ENCODE measurements at regions not wholly inside any gene's neighbourhood (a gene's known extent, or its start where the extent isn't known, plus 50 kb on each side); places are given as distances from the start of the nearest gene placed in this dataset.
A peak's percentile ranks its signal among the peaks of the same experiment; 100 is the strongest.

- Histone ChIP-seq H3K27me3 (ENCODE audit: control insufficient read depth in 1 of 2, insufficient read depth in 2 of 2, low read length in 2 of 2) (no peaks in the 10 kb centered on the region), H3K9me3 (ENCODE audit: control insufficient read depth in 2 of 2, low read length in 2 of 2) (no peaks in the 10 kb centered on the region), H3K27ac (ENCODE audit: low read length) (no peak overlapping the region), H3K4me1 (ENCODE audit: control insufficient read depth, insufficient read depth, low read length) (no peaks in the 10 kb centered on the region), H3K9ac (ENCODE audit: low read length in 2 of 2) (no peak overlapping the region), H3K4me3 (ENCODE audit: low read length in 2 of 2) (no peak overlapping the region), H3K36me3 (ENCODE audit: control insufficient read depth in 2 of 2, insufficient read depth in 2 of 2, low read length in 2 of 2) (no peaks in the 10 kb centered on the region)
These were observed 417.9 kb downstream of the AEBP2 start for GRCh38 chr12:19857204-19857603.

- Histone ChIP-seq H3K27me3 (ENCODE audit: control insufficient read depth in 1 of 2, insufficient read depth in 2 of 2, low read length in 2 of 2) (no peaks in the 10 kb centered on the region), H3K27ac (ENCODE audit: low read length) (no peak overlapping the region), H3K4me3 (ENCODE audit: low read length in 2 of 2) (no peak overlapping the region), H3K9ac (ENCODE audit: low read length in 2 of 2) (no peak overlapping the region), H3K4me1 (ENCODE audit: control insufficient read depth, insufficient read depth, low read length) (peaks cover 5% of the 10 kb centered on the region), H3K9me3 (ENCODE audit: control insufficient read depth in 2 of 2, low read length in 2 of 2) (no peaks in the 10 kb centered on the region), H3K36me3 (ENCODE audit: control insufficient read depth in 2 of 2, insufficient read depth in 2 of 2, low read length in 2 of 2) (no peaks in the 10 kb centered on the region)
These were observed 427.9 kb downstream of the AEBP2 start for GRCh38 chr12:19867151-19867550.

GRCh38 chr12:19867970-19868369 is 428.7 kb downstream of the AEBP2 start:
- no peak overlapping the region for H3K27ac ChIP-seq (ENCODE audit: low read length)
- H3K27me3 ChIP-seq (ENCODE audit: control insufficient read depth in 1 of 2, insufficient read depth in 2 of 2, low read length in 2 of 2) = no peaks in the 10 kb centered on the region
- H3K9ac ChIP-seq (ENCODE audit: low read length in 2 of 2) = no peak overlapping the region
- no peaks in the 10 kb centered on the region for H3K36me3 ChIP-seq (ENCODE audit: control insufficient read depth in 2 of 2, insufficient read depth in 2 of 2, low read length in 2 of 2)
- H3K4me3 ChIP-seq (ENCODE audit: low read length in 2 of 2) = no peak overlapping the region
- H3K9me3 ChIP-seq (ENCODE audit: control insufficient read depth in 2 of 2, low read length in 2 of 2) = no peaks in the 10 kb centered on the region
- peaks cover 5% of the 10 kb centered on the region for H3K4me1 ChIP-seq (ENCODE audit: control insufficient read depth, insufficient read depth, low read length)

- Histone ChIP-seq H3K9me3 (ENCODE audit: control insufficient read depth in 2 of 2, low read length in 2 of 2) (no peaks in the 10 kb centered on the region), H3K4me1 (ENCODE audit: control insufficient read depth, insufficient read depth, low read length) (peaks cover 5% of the 10 kb centered on the region), H3K9ac (ENCODE audit: low read length in 2 of 2) (no peak overlapping the region), H3K27me3 (ENCODE audit: control insufficient read depth in 1 of 2, insufficient read depth in 2 of 2, low read length in 2 of 2) (no peaks in the 10 kb centered on the region), H3K27ac (ENCODE audit: low read length) (no peak overlapping the region), H3K4me3 (ENCODE audit: low read length in 2 of 2) (no peak overlapping the region), H3K36me3 (ENCODE audit: control insufficient read depth in 2 of 2, insufficient read depth in 2 of 2, low read length in 2 of 2) (no peaks in the 10 kb centered on the region)
These were observed 430.1 kb downstream of the AEBP2 start for GRCh38 chr12:19869413-19869812.

GRCh38 chr12:19872621-19873540 is 433.6 kb downstream of the AEBP2 start:
- no peaks in the 10 kb centered on the region for H3K4me1 ChIP-seq (ENCODE audit: control insufficient read depth, insufficient read depth, low read length)
- no peaks in the 10 kb centered on the region for H3K36me3 ChIP-seq (ENCODE audit: control insufficient read depth in 2 of 2, insufficient read depth in 2 of 2, low read length in 2 of 2)
- H3K9ac ChIP-seq (ENCODE audit: low read length in 2 of 2) = no peak overlapping the region
- H3K4me3 ChIP-seq (ENCODE audit: low read length in 2 of 2) = no peak overlapping the region
- no peaks in the 10 kb centered on the region for H3K27me3 ChIP-seq (ENCODE audit: control insufficient read depth in 1 of 2, insufficient read depth in 2 of 2, low read length in 2 of 2)
- H3K9me3 ChIP-seq (ENCODE audit: control insufficient read depth in 2 of 2, low read length in 2 of 2) = no peaks in the 10 kb centered on the region
- no peak overlapping the region for H3K27ac ChIP-seq (ENCODE audit: low read length)

- Histone ChIP-seq H3K27ac (ENCODE audit: low read length) (no peak overlapping the region), H3K27me3 (ENCODE audit: control insufficient read depth in 1 of 2, insufficient read depth in 2 of 2, low read length in 2 of 2) (no peaks in the 10 kb centered on the region), H3K9ac (ENCODE audit: low read length in 2 of 2) (no peak overlapping the region), H3K36me3 (ENCODE audit: control insufficient read depth in 2 of 2, insufficient read depth in 2 of 2, low read length in 2 of 2) (no peaks in the 10 kb centered on the region), H3K9me3 (ENCODE audit: control insufficient read depth in 2 of 2, low read length in 2 of 2) (no peaks in the 10 kb centered on the region), H3K4me1 (ENCODE audit: control insufficient read depth, insufficient read depth, low read length) (peaks cover 21% of the 10 kb centered on the region), H3K4me3 (ENCODE audit: low read length in 2 of 2) (no peak overlapping the region)
These were observed 440.8 kb downstream of the AEBP2 start for GRCh38 chr12:19880076-19880475.

GRCh38 chr12:19880721-19881120 is 441.4 kb downstream of the AEBP2 start:
- H3K27me3 ChIP-seq (ENCODE audit: control insufficient read depth in 1 of 2, insufficient read depth in 2 of 2, low read length in 2 of 2) = no peaks in the 10 kb centered on the region
- peaks cover 22% of the 10 kb centered on the region for H3K4me1 ChIP-seq (ENCODE audit: control insufficient read depth, insufficient read depth, low read length)
- H3K9me3 ChIP-seq (ENCODE audit: control insufficient read depth in 2 of 2, low read length in 2 of 2) = no peaks in the 10 kb centered on the region
- no peak overlapping the region for H3K4me3 ChIP-seq (ENCODE audit: low read length in 2 of 2)
- H3K27ac ChIP-seq (ENCODE audit: low read length) = no peak overlapping the region
- H3K36me3 ChIP-seq (ENCODE audit: control insufficient read depth in 2 of 2, insufficient read depth in 2 of 2, low read length in 2 of 2) = no peaks in the 10 kb centered on the region
- no peak overlapping the region for H3K9ac ChIP-seq (ENCODE audit: low read length in 2 of 2)

- Histone ChIP-seq H3K4me1 (ENCODE audit: control insufficient read depth, insufficient read depth, low read length) (peaks cover 22% of the 10 kb centered on the region), H3K9me3 (ENCODE audit: control insufficient read depth in 2 of 2, low read length in 2 of 2) (no peaks in the 10 kb centered on the region), H3K27ac (ENCODE audit: low read length) (peak overlapping the region; percentile 38), H3K9ac (ENCODE audit: low read length in 2 of 2) (no peak overlapping the region), H3K36me3 (ENCODE audit: control insufficient read depth in 2 of 2, insufficient read depth in 2 of 2, low read length in 2 of 2) (no peaks in the 10 kb centered on the region), H3K4me3 (ENCODE audit: low read length in 2 of 2) (no peak overlapping the region), H3K27me3 (ENCODE audit: control insufficient read depth in 1 of 2, insufficient read depth in 2 of 2, low read length in 2 of 2) (no peaks in the 10 kb centered on the region)
These were observed 443.1 kb downstream of the AEBP2 start for GRCh38 chr12:19882346-19882745.

GRCh38 chr12:19884021-19884492 is 444.8 kb downstream of the AEBP2 start:
- Histone ChIP-seq H3K9ac (ENCODE audit: low read length in 2 of 2) (peak overlapping the region in 1 of 2 donors; percentile 3), H3K27me3 (ENCODE audit: control insufficient read depth in 1 of 2, insufficient read depth in 2 of 2, low read length in 2 of 2) (no peaks in the 10 kb centered on the region), H3K4me3 (ENCODE audit: low read length in 2 of 2) (peak overlapping the region in 1 of 2 donors; percentile 1), H3K9me3 (ENCODE audit: control insufficient read depth in 2 of 2, low read length in 2 of 2) (no peaks in the 10 kb centered on the region), H3K27ac (ENCODE audit: low read length) (peak overlapping the region; percentile 31), H3K4me1 (ENCODE audit: control insufficient read depth, insufficient read depth, low read length) (peaks cover 22% of the 10 kb centered on the region), H3K36me3 (ENCODE audit: control insufficient read depth in 2 of 2, insufficient read depth in 2 of 2, low read length in 2 of 2) (no peaks in the 10 kb centered on the region)

GRCh38 chr12:19885093-19885812 is 446.0 kb downstream of the AEBP2 start:
- H3K9me3 ChIP-seq (ENCODE audit: control insufficient read depth in 2 of 2, low read length in 2 of 2) = no peaks in the 10 kb centered on the region
- H3K36me3 ChIP-seq (ENCODE audit: control insufficient read depth in 2 of 2, insufficient read depth in 2 of 2, low read length in 2 of 2) = no peaks in the 10 kb centered on the region
- H3K4me3 ChIP-seq (ENCODE audit: low read length in 2 of 2) = peak overlapping the region in 1 of 2 donors; percentile 1
- H3K27me3 ChIP-seq (ENCODE audit: control insufficient read depth in 1 of 2, insufficient read depth in 2 of 2, low read length in 2 of 2) = no peaks in the 10 kb centered on the region
- H3K9ac ChIP-seq (ENCODE audit: low read length in 2 of 2) = no peak overlapping the region
- peaks cover 22% of the 10 kb centered on the region for H3K4me1 ChIP-seq (ENCODE audit: control insufficient read depth, insufficient read depth, low read length)
- H3K27ac ChIP-seq (ENCODE audit: low read length) = peak overlapping the region; percentile 68
